Thyroid gland (tissue), 4 donors: ENCODE measurements at regions not wholly inside any gene's neighbourhood (a gene's known extent, or its start where the extent isn't known, plus 50 kb on each side); places are given as distances from the start of the nearest gene placed in this dataset.

ENCODE experiments used
- CTCF ChIP-seq, 6 experiments: fragments of 200-600 bp in 3 of 6; fragments of 450-650 bp in 3 of 6; sonication (generic) in 3 of 6; IDR thresholded peaks; one replicate each; pipeline ENCODE4 v1.5.1; 2016 to 2019; ENCODE audit warnings: antibody characterized with exemption in 6 of 6, mild to moderate bottlenecking in 2 of 6, inconsistent platforms in 1 of 6, moderate library complexity in 1 of 6
- POLR2A ChIP-seq, 2 donors: fragments of 450-650 bp; IDR thresholded peaks; one replicate each; pipeline ENCODE4 v1.6.1; 2017; ENCODE audit warnings: antibody characterized with exemption in 2 of 2, mild to moderate bottlenecking in 2 of 2, moderate library complexity in 1 of 2

GRCh38 chr6:164099269-164099865 is 684.8 kb downstream of the QKI start:
- no peak for TF ChIP-seq CTCF (IDR thresholded peaks at IDR 0.05)
- TF ChIP-seq POLR2A (IDR thresholded peaks at IDR 0.05): no peak
